ENCODE measurements at regions not wholly inside any gene's neighbourhood (a gene's known extent, or its start where the extent isn't known, plus 50 kb on each side); places are given as distances from the start of the nearest gene placed in this dataset.

- no peak for DNase-seq (ENCODE audit: low read depth in 2 of 3, low spot score in 1 of 3)
These were observed 59.8 kb upstream of the GPM6A start for GRCh38 chr4:175871774-175872405.

- DNase-seq (ENCODE audit: low read depth in 2 of 3, low spot score in 1 of 3) = no peak
These were observed 61.6 kb upstream of the GPM6A start for GRCh38 chr4:175873707-175874106.

DNA sequence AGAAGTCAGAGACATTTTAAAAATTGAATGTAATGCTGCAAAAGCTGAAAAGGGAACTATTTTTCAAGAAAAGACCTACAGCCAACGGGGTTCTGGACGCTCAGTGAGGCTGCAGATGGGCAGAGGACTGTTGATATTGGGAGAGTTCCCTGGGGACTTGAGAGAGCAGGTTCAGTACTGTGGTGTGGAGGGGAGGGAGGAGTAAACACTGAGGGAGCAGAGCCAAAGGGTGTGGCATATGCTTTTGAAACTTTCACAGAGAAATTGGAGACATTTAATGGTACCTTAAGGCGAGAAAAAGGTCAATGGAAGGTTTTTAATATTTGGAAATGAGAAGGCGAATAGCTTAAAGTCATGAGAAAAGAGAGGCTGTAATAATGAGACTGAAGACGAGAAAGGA is 62.2 kb upstream of the GPM6A start:
- DNase-seq (ENCODE audit: low read depth in 2 of 3, low spot score in 1 of 3) = no peak

DNA sequence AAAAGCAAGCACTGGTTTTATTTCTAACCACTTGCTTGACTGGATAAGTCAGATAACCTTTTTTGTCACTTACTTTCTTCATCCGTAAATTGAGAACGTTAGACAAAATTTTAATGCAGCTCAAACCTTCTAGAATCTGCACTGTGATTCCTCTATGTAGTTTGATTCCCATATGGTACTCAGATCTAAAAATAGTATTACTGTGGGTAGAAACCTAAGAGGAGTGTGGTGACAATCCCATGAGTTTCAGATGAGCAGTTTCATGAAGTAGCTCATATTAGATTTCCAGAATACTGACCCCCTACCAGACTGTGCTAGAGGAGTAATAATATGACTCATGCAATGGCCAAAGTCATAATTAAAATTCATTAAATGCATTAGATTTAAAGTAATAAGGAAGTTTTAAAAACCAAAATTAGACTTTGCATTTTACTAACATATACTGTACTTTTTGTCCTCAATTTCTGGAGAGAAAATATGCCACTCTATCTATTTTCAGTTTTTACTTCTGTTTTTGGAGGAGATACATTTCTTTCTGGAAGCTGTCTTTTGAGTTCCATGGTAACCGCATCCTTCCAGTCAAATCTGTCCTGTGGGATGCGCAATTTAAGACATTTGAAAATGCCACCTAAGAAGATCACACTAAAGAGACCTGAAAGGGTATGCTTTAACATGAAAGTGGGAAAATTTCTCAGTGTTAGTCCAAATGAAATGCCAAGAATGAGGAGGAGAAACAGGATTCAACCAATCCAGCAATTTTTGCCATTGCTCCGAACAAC is 64.1 kb upstream of the GPM6A start:
- no peak for DNase-seq (ENCODE audit: low read depth in 2 of 3, low spot score in 1 of 3)

DNA sequence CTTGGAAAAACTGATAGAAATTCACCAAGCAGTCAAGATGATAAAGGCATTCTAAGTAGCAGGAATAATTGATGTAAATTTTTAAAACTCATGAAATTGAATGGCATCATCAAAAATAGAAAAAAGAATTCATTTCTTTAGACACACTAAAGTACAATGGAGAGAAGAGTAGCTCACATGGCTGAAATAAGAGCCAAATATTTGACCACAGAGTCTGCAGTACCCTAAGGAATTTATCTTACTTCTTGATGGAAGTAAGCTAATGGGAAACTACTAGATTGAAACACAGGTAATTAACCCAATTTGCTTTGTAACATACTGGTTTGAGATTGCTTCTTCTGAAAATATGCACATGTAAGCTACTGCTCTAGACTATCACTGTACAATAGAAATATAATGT is 70.8 kb upstream of the GPM6A start:
- no peak for DNase-seq (ENCODE audit: low read depth in 2 of 3, low spot score in 1 of 3)

DNA sequence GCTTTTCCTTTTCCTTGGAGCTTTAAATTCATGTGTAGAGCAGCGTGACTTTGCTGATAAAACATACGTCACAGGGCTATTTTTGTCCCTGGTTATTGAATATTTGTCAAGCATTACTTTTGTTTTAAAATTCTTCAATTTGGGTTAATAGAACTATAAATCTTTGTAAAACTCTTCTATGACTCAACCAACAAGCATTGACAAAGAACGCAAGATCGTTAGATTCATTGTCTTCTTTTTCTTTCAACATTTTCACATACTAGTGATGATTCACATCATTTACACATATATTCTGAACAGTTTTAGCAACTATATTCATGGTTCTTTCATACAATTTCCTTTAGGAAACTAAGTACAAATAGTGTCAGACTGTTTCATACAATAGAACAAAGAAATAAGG is 72.0 kb upstream of the GPM6A start:
- DNase-seq (ENCODE audit: low read depth in 2 of 3, low spot score in 1 of 3) = no peak

- no peak for DNase-seq (ENCODE audit: low read depth in 2 of 3, low spot score in 1 of 3)
These were observed 79.2 kb upstream of the GPM6A start for GRCh38 chr4:175891231-175891630.

DNA sequence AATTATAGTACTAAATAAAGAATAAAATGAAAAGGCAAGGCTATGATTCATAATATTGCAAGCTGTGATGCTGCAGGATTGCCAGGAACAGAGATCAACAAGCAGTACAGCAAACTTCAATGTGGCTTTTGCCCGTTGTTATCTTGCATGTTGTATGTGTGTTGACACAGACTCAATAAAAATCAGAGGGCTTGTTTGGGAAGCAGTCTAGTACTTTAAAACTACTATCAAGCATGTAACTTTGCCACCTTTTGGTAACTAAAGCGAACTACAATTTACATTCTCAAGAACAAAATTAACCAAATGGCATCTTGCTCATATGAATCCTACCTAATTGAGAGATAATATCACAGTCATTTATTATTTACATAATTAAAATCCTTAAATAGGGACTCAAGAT is 79.8 kb upstream of the GPM6A start:
- no peak for DNase-seq (ENCODE audit: low read depth in 2 of 3, low spot score in 1 of 3)

GRCh38 chr4:175905925-175906324 is 93.9 kb upstream of the GPM6A start:
- DNase-seq (ENCODE audit: low read depth in 2 of 3, low spot score in 1 of 3) = no peak

GRCh38 chr4:175906384-175906783 is 94.3 kb upstream of the GPM6A start:
- DNase-seq (ENCODE audit: low read depth in 2 of 3, low spot score in 1 of 3) = no peak

DNA sequence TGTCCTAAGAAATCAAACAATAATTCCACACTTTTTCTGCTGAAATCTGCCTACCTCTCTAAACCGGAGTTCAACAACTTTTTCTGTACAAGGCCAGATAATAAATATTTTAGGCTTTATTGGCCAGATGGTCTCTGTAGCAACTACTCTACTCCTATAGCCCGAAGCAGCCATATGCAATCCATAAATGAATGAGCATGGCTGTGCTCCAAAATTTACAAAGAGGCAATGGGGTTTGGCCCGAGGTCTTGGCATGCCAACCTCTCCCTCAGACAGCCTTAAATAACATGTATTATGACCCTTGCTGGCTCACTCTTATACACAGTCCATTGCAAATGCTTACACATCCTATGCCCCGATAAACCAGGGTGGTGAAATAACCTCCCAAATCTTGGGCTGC is 98.6 kb upstream of the GPM6A start:
- DNase-seq (ENCODE audit: low read depth in 2 of 3, low spot score in 1 of 3) = no peak

- no peak for DNase-seq (ENCODE audit: low read depth in 2 of 3, low spot score in 1 of 3)
These were observed 104.7 kb upstream of the GPM6A start for GRCh38 chr4:175916626-175917351.

DNA sequence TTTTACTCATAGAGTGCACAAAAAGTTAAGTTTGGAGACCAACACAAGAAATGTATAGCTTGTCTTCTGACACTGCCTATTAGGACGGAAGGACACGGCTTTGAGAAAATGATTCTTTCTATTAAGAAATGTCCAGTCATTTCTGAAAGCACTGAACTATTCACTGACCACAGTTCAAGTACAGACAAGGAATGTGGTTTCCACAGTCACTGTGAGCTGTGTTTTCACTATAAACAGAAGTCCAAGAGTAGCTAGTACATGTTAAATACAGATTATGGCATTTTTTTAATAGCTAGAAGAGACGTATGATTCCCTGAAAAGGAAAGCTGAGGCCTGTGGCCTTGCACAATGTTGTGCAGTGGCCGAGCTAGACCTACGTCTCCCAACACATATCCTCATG is 115.1 kb upstream of the GPM6A start:
- no peak for DNase-seq (ENCODE audit: low read depth in 2 of 3, low spot score in 1 of 3)

GRCh38 chr4:175929441-175929840 is 117.4 kb upstream of the GPM6A start:
- no peak for DNase-seq (ENCODE audit: low read depth in 2 of 3, low spot score in 1 of 3)

- DNase-seq (ENCODE audit: low read depth in 2 of 3, low spot score in 1 of 3) = no peak
These were observed 117.9 kb upstream of the GPM6A start for GRCh38 chr4:175929932-175930331.

- DNase-seq (ENCODE audit: low read depth in 2 of 3, low spot score in 1 of 3) = no peak
These were observed 118.4 kb upstream of the GPM6A start for GRCh38 chr4:175930471-175930870.

DNA sequence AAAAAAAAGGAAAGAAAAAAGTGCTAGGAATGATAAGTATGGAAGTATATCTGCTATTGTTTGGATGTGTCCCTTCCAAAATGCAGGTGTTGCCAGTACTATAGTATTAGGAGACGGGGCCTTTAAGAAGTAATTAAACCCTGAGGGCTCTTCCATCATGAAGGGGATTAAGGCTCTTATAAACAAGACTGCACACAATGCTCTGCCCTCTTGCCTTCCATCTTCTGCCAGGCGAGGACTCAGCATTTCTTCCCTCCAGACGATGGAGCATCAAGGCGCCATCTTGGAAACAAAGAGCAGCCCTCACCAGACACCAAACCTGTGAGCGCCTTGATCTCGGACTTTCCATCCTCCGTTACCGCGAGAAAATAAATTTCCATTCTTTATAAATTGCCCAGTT is 120.1 kb upstream of the GPM6A start:
- DNase-seq (ENCODE audit: low read depth in 2 of 3, low spot score in 1 of 3) = no peak

DNA sequence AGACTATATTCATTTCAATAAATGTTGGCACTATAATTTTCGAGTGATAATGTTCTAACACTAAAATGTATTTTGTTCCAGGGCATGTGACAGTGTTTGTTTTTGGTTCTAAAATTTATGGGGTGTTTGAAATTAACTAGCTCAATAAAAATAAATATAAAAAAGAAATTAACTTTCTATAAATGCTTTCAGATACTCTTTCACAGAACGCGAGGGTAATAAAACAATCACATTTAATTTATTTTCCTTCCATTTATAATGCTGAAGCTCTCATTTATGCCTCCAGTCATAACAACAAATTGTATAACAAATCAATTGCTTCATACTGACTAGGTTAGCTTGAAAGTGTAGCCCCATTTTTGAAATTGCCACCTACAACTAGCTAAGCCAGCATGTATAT is 122.4 kb upstream of the GPM6A start:
- no peak for DNase-seq (ENCODE audit: low read depth in 2 of 3, low spot score in 1 of 3)

- no peak for DNase-seq (ENCODE audit: low read depth in 2 of 3, low spot score in 1 of 3)
These were observed 123.1 kb upstream of the GPM6A start for GRCh38 chr4:175935016-175935661.

DNA sequence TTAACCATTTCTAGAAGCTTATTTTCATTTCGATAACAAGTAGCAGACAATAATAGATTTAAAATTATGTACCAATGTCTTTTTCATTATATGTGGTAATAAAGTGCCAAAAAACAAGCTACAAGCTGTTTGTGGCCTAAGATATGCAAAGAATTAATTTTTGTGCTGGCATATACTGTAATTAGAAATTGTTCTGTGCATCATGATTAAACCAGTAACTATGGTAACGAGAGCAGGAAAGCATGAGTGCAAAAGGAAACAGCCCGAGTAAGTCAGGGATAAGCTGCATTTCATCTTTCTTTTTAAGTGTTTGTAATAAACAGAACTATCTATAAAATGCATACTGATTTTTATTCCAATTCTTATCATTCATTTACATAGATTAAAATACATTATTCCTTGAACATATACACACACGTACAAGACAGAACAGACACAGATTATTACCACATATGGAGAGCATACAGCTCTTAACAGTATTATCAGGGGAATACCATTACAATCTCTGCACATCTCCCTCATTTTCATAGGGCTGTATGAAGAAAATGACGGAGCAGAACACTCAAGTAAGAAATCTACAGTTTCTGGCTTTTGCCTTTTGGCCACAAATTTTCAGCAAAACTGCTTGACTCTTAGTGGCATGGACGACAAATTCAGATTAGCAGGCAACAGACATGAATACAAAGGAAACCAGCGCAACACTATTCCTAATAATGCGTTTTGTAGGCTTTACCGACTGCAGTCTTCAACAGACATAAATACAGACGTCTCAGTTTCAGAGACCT is 121.3 kb upstream of the WDR17 start:
- no peak for DNase-seq (ENCODE audit: low read depth in 2 of 3, low spot score in 1 of 3)

- DNase-seq (ENCODE audit: low read depth in 2 of 3, low spot score in 1 of 3) = no peak
These were observed 119.0 kb upstream of the WDR17 start for GRCh38 chr4:175946472-175947116.

Measured in stimulated activated CD4-positive, alpha-beta T cell treated with anti-CD3 and anti-CD28 coated beads, Interleukin-12 subunit alpha, Interleukin-12 subunit beta, amount 100 ng/mL, for 48 hours (primary cell).